DND-41 (cell line): ENCODE measurements at regions not wholly inside any gene's neighbourhood (a gene's known extent, or its start where the extent isn't known, plus 50 kb on each side); places are given as distances from the start of the nearest gene placed in this dataset.

Experiments
- EZH2 ChIP-seq: IDR thresholded peaks from 3 replicates; pipeline ENCODE4 v1.6.1; 2012; ENCODE audit warnings: borderline replicate concordance, low read depth, mild to moderate bottlenecking, moderate library complexity, low read length, inconsistent platforms; ENCODE audit not compliant: severe bottlenecking
- TF ChIP-seq, protein P1 (sequence below): IDR thresholded peaks from 2 replicates; pipeline ENCODE4 v1.5.1; 2012; ENCODE audit warnings: borderline replicate concordance, low read length, moderate library complexity, mild to moderate bottlenecking; ENCODE audit not compliant: poor library complexity, severe bottlenecking; ENCODE audit errors: extremely low read depth

DNA sequence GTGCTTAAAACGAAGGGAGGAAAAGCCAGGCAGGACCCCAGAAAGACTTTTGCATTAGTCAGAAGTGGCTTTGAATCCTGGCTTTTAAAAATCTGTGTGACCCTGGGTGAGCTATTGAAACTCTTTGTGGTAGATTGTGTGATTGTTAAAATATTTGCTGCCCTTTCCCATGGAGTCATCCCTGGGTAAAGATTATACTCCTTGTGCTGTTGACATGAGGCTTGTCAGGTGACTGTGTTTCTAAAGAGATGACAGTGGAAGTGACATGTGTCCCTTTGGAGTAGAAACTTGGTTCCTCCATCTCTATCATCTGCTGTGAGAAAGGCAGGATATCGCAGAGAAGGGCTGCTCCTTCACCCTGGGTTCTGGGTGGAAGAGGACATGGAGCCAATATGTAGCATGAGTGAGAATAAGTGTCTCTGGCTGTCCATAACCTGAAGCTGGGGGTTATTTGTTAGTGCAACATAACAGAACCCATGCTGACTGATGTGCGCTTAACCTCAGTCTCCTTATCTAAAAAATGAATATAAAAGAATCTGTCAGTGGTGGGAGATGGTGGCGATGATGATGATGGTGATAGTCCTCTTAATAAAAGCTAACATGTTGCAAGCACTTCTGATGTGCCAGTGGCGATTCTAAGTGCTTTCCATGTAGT is 187.6 kb downstream of the RHOU start:
- TF ChIP-seq, protein P1, sequence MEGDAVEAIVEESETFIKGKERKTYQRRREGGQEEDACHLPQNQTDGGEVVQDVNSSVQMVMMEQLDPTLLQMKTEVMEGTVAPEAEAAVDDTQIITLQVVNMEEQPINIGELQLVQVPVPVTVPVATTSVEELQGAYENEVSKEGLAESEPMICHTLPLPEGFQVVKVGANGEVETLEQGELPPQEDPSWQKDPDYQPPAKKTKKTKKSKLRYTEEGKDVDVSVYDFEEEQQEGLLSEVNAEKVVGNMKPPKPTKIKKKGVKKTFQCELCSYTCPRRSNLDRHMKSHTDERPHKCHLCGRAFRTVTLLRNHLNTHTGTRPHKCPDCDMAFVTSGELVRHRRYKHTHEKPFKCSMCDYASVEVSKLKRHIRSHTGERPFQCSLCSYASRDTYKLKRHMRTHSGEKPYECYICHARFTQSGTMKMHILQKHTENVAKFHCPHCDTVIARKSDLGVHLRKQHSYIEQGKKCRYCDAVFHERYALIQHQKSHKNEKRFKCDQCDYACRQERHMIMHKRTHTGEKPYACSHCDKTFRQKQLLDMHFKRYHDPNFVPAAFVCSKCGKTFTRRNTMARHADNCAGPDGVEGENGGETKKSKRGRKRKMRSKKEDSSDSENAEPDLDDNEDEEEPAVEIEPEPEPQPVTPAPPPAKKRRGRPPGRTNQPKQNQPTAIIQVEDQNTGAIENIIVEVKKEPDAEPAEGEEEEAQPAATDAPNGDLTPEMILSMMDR, result no peak
- no peak for TF ChIP-seq EZH2
